H1 (cell line): ENCODE measurements at regions not wholly inside any gene's neighbourhood (a gene's known extent, or its start where the extent isn't known, plus 50 kb on each side); places are given as distances from the start of the nearest gene placed in this dataset.

ENCODE experiments used
- BCL11A ChIP-seq, 2 experiments: IDR thresholded peaks; one replicate each; pipeline ENCODE4 v1.6.1; 2011; ENCODE audit warnings: low read depth in 2 of 2, low read length in 2 of 2, mild to moderate bottlenecking in 2 of 2
- CREB1 ChIP-seq: IDR thresholded peaks from 2 replicates; pipeline ENCODE4 v1.6.1; 2012; ENCODE audit warnings: inconsistent platforms

- no peak for TF ChIP-seq BCL11A (IDR thresholded peaks at IDR 0.05; ENCODE audit: low read depth in 2 of 2, low read length in 2 of 2)
- TF ChIP-seq CREB1, result no peak
Measured at GRCh38 chr3:159371961-159372360, 570.1 kb downstream of the MFSD1 start.
